PC-9 (cell line): ENCODE measurements at regions not wholly inside any gene's neighbourhood (a gene's known extent, or its start where the extent isn't known, plus 50 kb on each side); places are given as distances from the start of the nearest gene placed in this dataset.

Experiments
- EZH2 ChIP-seq: fragments of 200-600 bp; sonication (generic); IDR thresholded peaks from 2 replicates; pipeline ENCODE4 v1.8.0; 2017; ENCODE audit warnings: antibody characterized with exemption, low read depth
- TF ChIP-seq, protein P1 (sequence below): fragments of 200-600 bp; sonication (generic); conservative IDR thresholded peaks from 2 replicates; pipeline ENCODE4 v1.6.1; 2017; ENCODE audit warnings: mixed run types, antibody characterized with exemption, mild to moderate bottlenecking, moderate library complexity

DNA sequence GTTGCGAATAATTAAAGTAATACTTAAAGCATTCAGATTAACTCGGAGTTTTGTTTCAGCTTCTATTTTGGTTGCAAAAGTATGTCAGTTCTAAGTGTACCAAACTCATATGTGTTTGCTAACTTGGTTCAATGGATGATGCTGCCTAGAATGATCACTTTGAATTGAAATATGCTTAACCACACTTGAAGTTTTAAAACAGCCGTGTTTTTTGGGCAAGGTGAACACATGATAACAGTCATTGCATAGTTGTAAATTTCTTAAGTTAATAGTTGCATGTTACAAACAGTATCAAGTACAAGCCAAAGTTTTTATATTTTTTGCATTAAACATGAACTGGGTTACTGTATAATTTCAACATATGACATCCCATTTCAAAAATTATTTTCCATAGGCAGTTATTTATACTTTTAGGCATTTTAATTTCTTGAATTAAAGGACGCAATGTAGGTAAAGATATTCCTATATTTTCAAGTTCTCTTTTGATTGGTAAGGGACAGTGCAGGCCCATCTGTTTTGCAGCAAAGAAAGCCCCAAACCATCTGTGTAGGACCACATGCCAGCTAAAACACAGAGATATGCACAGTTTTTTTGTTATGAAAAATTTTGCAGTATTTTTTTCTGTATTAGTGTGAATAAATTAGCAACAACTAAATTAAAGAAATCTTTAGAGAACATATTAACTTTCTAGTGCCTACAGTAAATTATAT lies 575.5 kb downstream of the PRKD1 start:
- TF ChIP-seq, protein P1, sequence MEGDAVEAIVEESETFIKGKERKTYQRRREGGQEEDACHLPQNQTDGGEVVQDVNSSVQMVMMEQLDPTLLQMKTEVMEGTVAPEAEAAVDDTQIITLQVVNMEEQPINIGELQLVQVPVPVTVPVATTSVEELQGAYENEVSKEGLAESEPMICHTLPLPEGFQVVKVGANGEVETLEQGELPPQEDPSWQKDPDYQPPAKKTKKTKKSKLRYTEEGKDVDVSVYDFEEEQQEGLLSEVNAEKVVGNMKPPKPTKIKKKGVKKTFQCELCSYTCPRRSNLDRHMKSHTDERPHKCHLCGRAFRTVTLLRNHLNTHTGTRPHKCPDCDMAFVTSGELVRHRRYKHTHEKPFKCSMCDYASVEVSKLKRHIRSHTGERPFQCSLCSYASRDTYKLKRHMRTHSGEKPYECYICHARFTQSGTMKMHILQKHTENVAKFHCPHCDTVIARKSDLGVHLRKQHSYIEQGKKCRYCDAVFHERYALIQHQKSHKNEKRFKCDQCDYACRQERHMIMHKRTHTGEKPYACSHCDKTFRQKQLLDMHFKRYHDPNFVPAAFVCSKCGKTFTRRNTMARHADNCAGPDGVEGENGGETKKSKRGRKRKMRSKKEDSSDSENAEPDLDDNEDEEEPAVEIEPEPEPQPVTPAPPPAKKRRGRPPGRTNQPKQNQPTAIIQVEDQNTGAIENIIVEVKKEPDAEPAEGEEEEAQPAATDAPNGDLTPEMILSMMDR = no peak
- no peak for TF ChIP-seq EZH2
